Spleen (tissue), 7 donors: ENCODE measurements at regions not wholly inside any gene's neighbourhood (a gene's known extent, or its start where the extent isn't known, plus 50 kb on each side); places are given as distances from the start of the nearest gene placed in this dataset.

Experiments used
- POLR2AphosphoS5 ChIP-seq, 3 donors: sonication (generic); formaldehyde crosslinking; IDR thresholded peaks; one replicate each; pipeline ENCODE4 v1.5.1; 2017; ENCODE audit warnings: antibody characterized with exemption in 3 of 3
- TF ChIP-seq, protein P1 (sequence below), 11 experiments: fragments of 200-600 bp in 7 of 11; fragments of 450-650 bp in 4 of 11; sonication (generic) in 4 of 11; IDR thresholded peaks in 8 of 11; conservative IDR thresholded peaks in 3 of 11; 1 replicate in 7 of 11; 2 replicates in 4 of 11; pipeline versions ENCODE4 v1.4.0 to v1.8.0; 2016 to 2021; ENCODE audit warnings: antibody characterized with exemption in 11 of 11, inconsistent platforms in 4 of 11, mild to moderate bottlenecking in 1 of 11
- donor health status: DM: no; HTN: no; CAD: no; lungs with moderate emphysema.
- donor health status: DM: no; HTN: no; CAD: no.
- donor health status: DM: no; HTN: no; CAD: no.

GRCh38 chr4:185883591-185883990 is 71.6 kb upstream of the SORBS2 start:
- TF ChIP-seq, protein P1, sequence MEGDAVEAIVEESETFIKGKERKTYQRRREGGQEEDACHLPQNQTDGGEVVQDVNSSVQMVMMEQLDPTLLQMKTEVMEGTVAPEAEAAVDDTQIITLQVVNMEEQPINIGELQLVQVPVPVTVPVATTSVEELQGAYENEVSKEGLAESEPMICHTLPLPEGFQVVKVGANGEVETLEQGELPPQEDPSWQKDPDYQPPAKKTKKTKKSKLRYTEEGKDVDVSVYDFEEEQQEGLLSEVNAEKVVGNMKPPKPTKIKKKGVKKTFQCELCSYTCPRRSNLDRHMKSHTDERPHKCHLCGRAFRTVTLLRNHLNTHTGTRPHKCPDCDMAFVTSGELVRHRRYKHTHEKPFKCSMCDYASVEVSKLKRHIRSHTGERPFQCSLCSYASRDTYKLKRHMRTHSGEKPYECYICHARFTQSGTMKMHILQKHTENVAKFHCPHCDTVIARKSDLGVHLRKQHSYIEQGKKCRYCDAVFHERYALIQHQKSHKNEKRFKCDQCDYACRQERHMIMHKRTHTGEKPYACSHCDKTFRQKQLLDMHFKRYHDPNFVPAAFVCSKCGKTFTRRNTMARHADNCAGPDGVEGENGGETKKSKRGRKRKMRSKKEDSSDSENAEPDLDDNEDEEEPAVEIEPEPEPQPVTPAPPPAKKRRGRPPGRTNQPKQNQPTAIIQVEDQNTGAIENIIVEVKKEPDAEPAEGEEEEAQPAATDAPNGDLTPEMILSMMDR (IDR thresholded peaks at IDR 0.05 in 8 of 11, conservative IDR thresholded peaks at IDR 0.05 in 3 of 11) = no peak
- no peak for TF ChIP-seq POLR2AphosphoS5 (IDR thresholded peaks at IDR 0.05)
